ENCODE measurements at regions not wholly inside any gene's neighbourhood (a gene's known extent, or its start where the extent isn't known, plus 50 kb on each side); places are given as distances from the start of the nearest gene placed in this dataset.

- no peak for DNase-seq
Measured at GRCh38 chr16:7014756-7015155, 317.9 kb upstream of the RBFOX1 start.

GRCh38 chr16:7013990-7014389, 318.7 kb upstream of the RBFOX1 start:
- no peak for ATAC-seq (ENCODE audit: low FRiP score in 2 of 2)
- H3K9me3 ChIP-seq = no peaks in the 10 kb centered on the region
- DNase-seq = no peak
- H3K4me1 ChIP-seq = no peaks in the 10 kb centered on the region
- no peaks in the 10 kb centered on the region for H3K36me3 ChIP-seq
- no peaks in the 10 kb centered on the region for H3K27me3 ChIP-seq
- no peak overlapping the region for H3K4me3 ChIP-seq
- TF ChIP-seq EP300 (IDR thresholded peaks at IDR 0.05) = no peak
- no peak for TF ChIP-seq POLR2A (IDR thresholded peaks at IDR 0.05)
- TF ChIP-seq, protein P1, sequence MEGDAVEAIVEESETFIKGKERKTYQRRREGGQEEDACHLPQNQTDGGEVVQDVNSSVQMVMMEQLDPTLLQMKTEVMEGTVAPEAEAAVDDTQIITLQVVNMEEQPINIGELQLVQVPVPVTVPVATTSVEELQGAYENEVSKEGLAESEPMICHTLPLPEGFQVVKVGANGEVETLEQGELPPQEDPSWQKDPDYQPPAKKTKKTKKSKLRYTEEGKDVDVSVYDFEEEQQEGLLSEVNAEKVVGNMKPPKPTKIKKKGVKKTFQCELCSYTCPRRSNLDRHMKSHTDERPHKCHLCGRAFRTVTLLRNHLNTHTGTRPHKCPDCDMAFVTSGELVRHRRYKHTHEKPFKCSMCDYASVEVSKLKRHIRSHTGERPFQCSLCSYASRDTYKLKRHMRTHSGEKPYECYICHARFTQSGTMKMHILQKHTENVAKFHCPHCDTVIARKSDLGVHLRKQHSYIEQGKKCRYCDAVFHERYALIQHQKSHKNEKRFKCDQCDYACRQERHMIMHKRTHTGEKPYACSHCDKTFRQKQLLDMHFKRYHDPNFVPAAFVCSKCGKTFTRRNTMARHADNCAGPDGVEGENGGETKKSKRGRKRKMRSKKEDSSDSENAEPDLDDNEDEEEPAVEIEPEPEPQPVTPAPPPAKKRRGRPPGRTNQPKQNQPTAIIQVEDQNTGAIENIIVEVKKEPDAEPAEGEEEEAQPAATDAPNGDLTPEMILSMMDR (IDR thresholded peaks at IDR 0.05) = no peak
- no peak for TF ChIP-seq POLR2AphosphoS5 (IDR thresholded peaks at IDR 0.05)
- 41 to 45% methylated on average over 5 of the region's 5 CpGs for WGBS, 2 donors
- H3K27ac ChIP-seq = no peak overlapping the region

More at GRCh38 chr16:7014756-7015155, 317.9 kb upstream of the RBFOX1 start:
- Histone ChIP-seq H3K27ac (no peak overlapping the region), H3K36me3 (no peaks in the 10 kb centered on the region), H3K9me3 (no peaks in the 10 kb centered on the region), H3K4me3 (no peak overlapping the region), H3K4me1 (no peaks in the 10 kb centered on the region), H3K27me3 (no peaks in the 10 kb centered on the region)
- TF ChIP-seq POLR2A (IDR thresholded peaks at IDR 0.05) (no peak), EP300 (IDR thresholded peaks at IDR 0.05) (no peak), POLR2AphosphoS5 (IDR thresholded peaks at IDR 0.05) (no peak)
- TF ChIP-seq, protein P1 (IDR thresholded peaks at IDR 0.05) = no peak
- 77 to 82% methylated on average over 6 of the region's 6 CpGs for WGBS, 2 donors
- no peak for ATAC-seq (ENCODE audit: low FRiP score in 2 of 2)

DNA sequence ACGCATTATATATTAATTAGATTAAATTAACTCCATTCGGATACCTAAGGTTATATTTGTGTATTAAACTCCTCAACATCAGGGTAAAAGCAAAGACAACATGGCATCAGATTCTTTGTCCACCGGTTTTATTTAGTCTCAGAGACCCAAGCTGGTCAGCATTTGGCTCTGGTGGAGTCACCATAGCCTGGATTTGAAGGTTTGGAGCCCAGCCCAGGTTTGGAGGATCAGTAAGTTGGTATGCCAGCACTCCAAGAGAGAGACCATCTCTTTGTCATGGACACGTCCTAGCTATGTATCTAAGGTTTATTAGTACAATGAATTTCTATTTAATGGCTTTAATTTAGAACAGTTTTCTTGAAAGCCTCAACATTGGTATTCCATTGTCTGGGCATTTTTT, 328.4 kb upstream of the RBFOX1 start:
- no peak for ATAC-seq (ENCODE audit: low FRiP score in 2 of 2)
- H3K9me3 ChIP-seq = no peaks in the 10 kb centered on the region
- no peak for DNase-seq
- no peak for TF ChIP-seq EP300 (IDR thresholded peaks at IDR 0.05)
- TF ChIP-seq, protein P1 (IDR thresholded peaks at IDR 0.05) = no peak
- TF ChIP-seq POLR2A (IDR thresholded peaks at IDR 0.05) = no peak
- no peak for TF ChIP-seq POLR2AphosphoS5 (IDR thresholded peaks at IDR 0.05)
- 77 to 78% methylated on average over 4 of the region's 4 CpGs for WGBS, 2 donors
- H3K36me3 ChIP-seq = no peaks in the 10 kb centered on the region
- H3K27me3 ChIP-seq = no peaks in the 10 kb centered on the region
- no peak overlapping the region for H3K4me3 ChIP-seq
- no peak overlapping the region for H3K27ac ChIP-seq
- H3K4me1 ChIP-seq = no peaks in the 10 kb centered on the region

- Histone ChIP-seq H3K4me1 (no peaks in the 10 kb centered on the region), H3K4me3 (no peak overlapping the region), H3K27ac (no peak overlapping the region), H3K9me3 (peaks cover 0 to 4% (median 0%) of the 10 kb centered on the region in 4 donors), H3K27me3 (no peaks in the 10 kb centered on the region), H3K36me3 (no peaks in the 10 kb centered on the region)
- TF ChIP-seq EP300 (IDR thresholded peaks at IDR 0.05) (no peak), POLR2AphosphoS5 (IDR thresholded peaks at IDR 0.05) (no peak), POLR2A (IDR thresholded peaks at IDR 0.05) (no peak)
- TF ChIP-seq, protein P1 (IDR thresholded peaks at IDR 0.05) = no peak
- WGBS, 2 donors = 42 to 45% methylated on average over 4 of the region's 4 CpGs
- DNase-seq = no peak
- no peak for ATAC-seq (ENCODE audit: low FRiP score in 2 of 2)
Measured at GRCh38 chr16:6993544-6993943, 339.1 kb upstream of the RBFOX1 start.

DNA sequence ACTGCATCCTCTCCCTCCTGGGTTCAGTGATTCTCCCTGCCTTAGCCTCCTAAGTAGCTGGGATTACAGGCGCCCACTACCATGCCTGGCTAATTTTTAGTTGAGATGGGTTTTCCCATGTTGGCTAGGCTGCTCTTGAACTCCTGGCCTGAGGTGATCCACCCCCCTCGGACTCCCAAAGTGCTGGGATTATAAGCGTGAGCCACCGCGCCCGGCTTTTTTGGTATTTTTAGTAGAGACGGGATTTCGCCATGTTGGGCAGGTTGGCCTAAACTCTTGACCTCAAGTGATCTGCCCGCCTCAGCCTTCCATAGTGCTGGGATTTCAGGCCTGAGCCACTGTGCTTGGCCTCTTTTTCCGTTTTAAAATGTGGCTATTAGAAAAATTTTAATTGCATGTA, 343.8 kb upstream of the RBFOX1 start:
- ATAC-seq (ENCODE audit: low FRiP score in 2 of 2) (no peak), DNase-seq (no peak)
- Histone ChIP-seq H3K4me1 (no peaks in the 10 kb centered on the region), H3K4me3 (no peak overlapping the region), H3K36me3 (no peaks in the 10 kb centered on the region), H3K9me3 (no peaks in the 10 kb centered on the region), H3K27me3 (no peaks in the 10 kb centered on the region), H3K27ac (no peak overlapping the region)
- 91 to 93% methylated on average over 10 of the region's 10 CpGs for WGBS, 2 donors
- TF ChIP-seq POLR2A (IDR thresholded peaks at IDR 0.05) (no peak), POLR2AphosphoS5 (IDR thresholded peaks at IDR 0.05) (no peak), EP300 (IDR thresholded peaks at IDR 0.05) (no peak)
